ENCODE measurements at regions not wholly inside any gene's neighbourhood (a gene's known extent, or its start where the extent isn't known, plus 50 kb on each side); places are given as distances from the start of the nearest gene placed in this dataset.
"Not testable (repeated sequence)": the region's sequence is repeated elsewhere in the genome, so short reads cannot be mapped to it uniquely, and the experiment has no call there.

DNA sequence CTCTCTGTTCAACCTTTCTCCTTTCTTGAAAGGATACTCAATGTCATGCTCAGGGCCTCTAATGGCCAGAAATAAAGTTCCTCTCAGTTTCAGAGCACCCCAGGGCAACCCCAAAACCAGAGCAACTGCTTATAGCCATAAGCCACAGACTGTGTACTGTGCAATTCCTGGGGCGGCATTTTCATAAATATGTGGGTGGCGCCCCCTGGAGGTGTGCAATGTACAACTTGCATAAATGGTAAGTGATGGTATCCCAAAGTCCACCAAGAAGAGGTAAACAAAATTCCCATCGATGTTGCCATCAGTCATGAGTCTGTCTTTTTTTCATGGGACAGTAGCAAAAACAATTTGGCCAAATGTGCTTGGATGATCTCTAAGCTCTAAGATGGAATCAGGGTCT lies 108.4 kb upstream of the ROPN1B start:
- DNase-seq; FAIRE-seq; H3K9me3 ChIP-seq (ENCODE audit: control insufficient read depth in 2 of 3, insufficient read depth in 1 of 3, low read length in 3 of 3); H3K27me3 ChIP-seq (ENCODE audit: control insufficient read depth, insufficient read depth, low read length); intact Hi-C loops (cut with DNase I); H3K9ac ChIP-seq (ENCODE audit: low read length in 3 of 3); H3K4me3 ChIP-seq (ENCODE audit: low read length in 3 of 3); H3K36me3 ChIP-seq (ENCODE audit: control insufficient read depth in 2 of 3, insufficient read depth in 3 of 3, low read length in 3 of 3); H3K27ac ChIP-seq (ENCODE audit: low read depth in 2 of 2, low read length in 2 of 2); H3K4me1 ChIP-seq (ENCODE audit: control insufficient read depth in 2 of 3, insufficient read depth in 2 of 3, low read depth in 1 of 3, low read length in 3 of 3): not testable (repeated sequence)

DNA sequence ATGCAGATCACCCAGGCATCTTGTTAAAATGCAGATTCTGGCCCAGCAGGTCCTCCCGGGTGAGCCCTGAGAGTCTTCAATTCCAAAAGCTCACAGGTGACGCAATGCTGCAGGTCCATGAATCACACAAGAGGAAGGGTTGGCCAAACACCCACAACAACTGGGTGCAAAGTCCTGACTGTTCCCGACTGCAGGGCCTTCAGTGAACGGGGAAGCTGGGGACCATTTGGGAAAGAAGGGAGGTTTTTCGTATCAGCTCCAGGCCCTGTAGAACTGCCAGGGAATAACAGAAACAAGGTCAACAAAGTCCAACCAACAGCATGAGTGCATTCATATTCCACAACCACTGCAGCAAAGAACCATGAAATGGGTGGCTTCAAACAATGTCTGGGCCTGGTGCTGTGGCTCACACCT lies 106.1 kb upstream of the ROPN1B start:
- DNase-seq; H3K4me3 ChIP-seq (ENCODE audit: low read length in 3 of 3); H3K9me3 ChIP-seq (ENCODE audit: control insufficient read depth in 2 of 3, insufficient read depth in 1 of 3, low read length in 3 of 3); intact Hi-C loops (cut with DNase I); FAIRE-seq; H3K4me1 ChIP-seq (ENCODE audit: control insufficient read depth in 2 of 3, insufficient read depth in 2 of 3, low read depth in 1 of 3, low read length in 3 of 3); H3K9ac ChIP-seq (ENCODE audit: low read length in 3 of 3); H3K36me3 ChIP-seq (ENCODE audit: control insufficient read depth in 2 of 3, insufficient read depth in 3 of 3, low read length in 3 of 3); H3K27ac ChIP-seq (ENCODE audit: low read depth in 2 of 2, low read length in 2 of 2); H3K27me3 ChIP-seq (ENCODE audit: control insufficient read depth, insufficient read depth, low read length): not testable (repeated sequence)

DNA sequence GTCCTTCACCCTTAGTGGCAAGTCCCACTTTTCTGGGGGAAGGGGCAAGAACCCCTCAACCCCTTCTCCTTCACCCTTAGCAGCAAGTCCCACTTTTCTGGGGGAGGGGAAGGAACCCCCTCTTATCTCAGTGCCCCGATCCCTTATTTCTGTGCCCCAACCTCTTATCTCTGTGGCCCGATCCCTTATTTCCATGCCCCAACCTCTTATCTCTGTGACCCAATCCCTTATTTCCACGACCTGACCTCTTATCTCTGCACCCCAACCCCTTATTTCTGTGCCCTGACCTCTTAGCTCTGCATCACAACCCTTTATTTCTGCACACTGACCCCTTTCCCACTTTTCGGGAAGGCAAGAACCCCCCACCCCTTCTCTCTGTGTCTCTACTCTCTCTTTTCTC lies 104.4 kb upstream of the ROPN1B start:
- intact Hi-C loops (cut with DNase I); H3K27ac ChIP-seq (ENCODE audit: low read depth in 2 of 2, low read length in 2 of 2); H3K4me3 ChIP-seq (ENCODE audit: low read length in 3 of 3); H3K9me3 ChIP-seq (ENCODE audit: control insufficient read depth in 2 of 3, insufficient read depth in 1 of 3, low read length in 3 of 3); H3K4me1 ChIP-seq (ENCODE audit: control insufficient read depth in 2 of 3, insufficient read depth in 2 of 3, low read depth in 1 of 3, low read length in 3 of 3); H3K36me3 ChIP-seq (ENCODE audit: control insufficient read depth in 2 of 3, insufficient read depth in 3 of 3, low read length in 3 of 3); FAIRE-seq; H3K27me3 ChIP-seq (ENCODE audit: control insufficient read depth, insufficient read depth, low read length); H3K9ac ChIP-seq (ENCODE audit: low read length in 3 of 3); DNase-seq: not testable (repeated sequence)

DNA sequence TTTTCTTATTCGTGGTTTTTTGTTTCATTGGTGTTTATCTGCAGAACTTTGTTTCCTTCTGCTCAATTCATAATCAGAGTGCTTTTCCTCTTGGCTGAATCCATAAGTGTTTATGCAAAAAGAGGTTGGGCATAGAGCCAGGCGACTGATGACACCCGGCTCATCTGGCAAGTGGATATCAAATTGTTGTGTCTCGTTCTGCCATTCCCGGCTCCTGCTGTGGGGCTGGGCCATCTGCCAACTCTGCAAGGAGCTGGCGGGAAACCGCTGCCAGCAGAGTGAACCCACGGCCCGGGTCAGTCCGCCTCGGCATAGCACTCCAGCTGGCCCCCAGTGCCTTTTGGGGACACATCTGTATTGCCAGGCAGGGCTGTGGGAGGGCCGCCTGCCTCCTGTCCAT lies 83.0 kb upstream of the ROPN1B start:
- DNase-seq, result peak in 3 of 5 donors; percentile 10 to 85 (median 40)
- H3K4me1 ChIP-seq (ENCODE audit: control insufficient read depth in 2 of 3, insufficient read depth in 2 of 3, low read depth in 1 of 3, low read length in 3 of 3); intact Hi-C loops (cut with DNase I); FAIRE-seq; H3K9me3 ChIP-seq (ENCODE audit: control insufficient read depth in 2 of 3, insufficient read depth in 1 of 3, low read length in 3 of 3); H3K36me3 ChIP-seq (ENCODE audit: control insufficient read depth in 2 of 3, insufficient read depth in 3 of 3, low read length in 3 of 3); H3K9ac ChIP-seq (ENCODE audit: low read length in 3 of 3); H3K27me3 ChIP-seq (ENCODE audit: control insufficient read depth, insufficient read depth, low read length); H3K27ac ChIP-seq (ENCODE audit: low read depth in 2 of 2, low read length in 2 of 2); H3K4me3 ChIP-seq (ENCODE audit: low read length in 3 of 3): not testable (repeated sequence)

- H3K9me3 ChIP-seq (ENCODE audit: control insufficient read depth in 2 of 3, insufficient read depth in 1 of 3, low read length in 3 of 3); H3K36me3 ChIP-seq (ENCODE audit: control insufficient read depth in 2 of 3, insufficient read depth in 3 of 3, low read length in 3 of 3); H3K4me3 ChIP-seq (ENCODE audit: low read length in 3 of 3); DNase-seq; intact Hi-C loops (cut with DNase I); H3K27ac ChIP-seq (ENCODE audit: low read depth in 2 of 2, low read length in 2 of 2); H3K27me3 ChIP-seq (ENCODE audit: control insufficient read depth, insufficient read depth, low read length); H3K4me1 ChIP-seq (ENCODE audit: control insufficient read depth in 2 of 3, insufficient read depth in 2 of 3, low read depth in 1 of 3, low read length in 3 of 3); FAIRE-seq; H3K9ac ChIP-seq (ENCODE audit: low read length in 3 of 3): not testable (repeated sequence)
Measured at GRCh38 chr3:125899181-125899580, 69.8 kb upstream of the ROPN1B start.

DNA sequence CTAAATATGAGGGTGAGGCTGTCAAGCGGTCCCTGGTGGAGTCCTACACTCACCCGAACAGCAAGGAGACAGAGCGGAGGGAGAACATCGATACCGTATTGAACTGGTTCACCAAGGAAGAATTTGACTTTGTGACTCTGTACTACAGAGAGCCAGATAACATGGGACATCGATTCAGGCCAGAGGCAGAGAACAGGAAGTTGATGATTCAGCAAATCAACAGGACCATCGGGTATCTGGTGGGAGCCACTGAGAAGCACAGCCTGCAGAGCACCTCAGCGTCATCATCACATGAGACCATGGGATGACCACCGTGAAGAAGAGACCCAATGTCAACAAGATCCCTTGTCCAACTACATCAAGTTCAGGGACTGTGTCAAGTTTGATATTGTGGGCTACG lies 67.5 kb upstream of the ROPN1B start:
- H3K9ac ChIP-seq (ENCODE audit: low read length in 3 of 3); H3K27me3 ChIP-seq (ENCODE audit: control insufficient read depth, insufficient read depth, low read length); H3K27ac ChIP-seq (ENCODE audit: low read depth in 2 of 2, low read length in 2 of 2); H3K9me3 ChIP-seq (ENCODE audit: control insufficient read depth in 2 of 3, insufficient read depth in 1 of 3, low read length in 3 of 3); DNase-seq; intact Hi-C loops (cut with DNase I); FAIRE-seq; H3K4me3 ChIP-seq (ENCODE audit: low read length in 3 of 3); H3K4me1 ChIP-seq (ENCODE audit: control insufficient read depth in 2 of 3, insufficient read depth in 2 of 3, low read depth in 1 of 3, low read length in 3 of 3); H3K36me3 ChIP-seq (ENCODE audit: control insufficient read depth in 2 of 3, insufficient read depth in 3 of 3, low read length in 3 of 3): not testable (repeated sequence)

DNA sequence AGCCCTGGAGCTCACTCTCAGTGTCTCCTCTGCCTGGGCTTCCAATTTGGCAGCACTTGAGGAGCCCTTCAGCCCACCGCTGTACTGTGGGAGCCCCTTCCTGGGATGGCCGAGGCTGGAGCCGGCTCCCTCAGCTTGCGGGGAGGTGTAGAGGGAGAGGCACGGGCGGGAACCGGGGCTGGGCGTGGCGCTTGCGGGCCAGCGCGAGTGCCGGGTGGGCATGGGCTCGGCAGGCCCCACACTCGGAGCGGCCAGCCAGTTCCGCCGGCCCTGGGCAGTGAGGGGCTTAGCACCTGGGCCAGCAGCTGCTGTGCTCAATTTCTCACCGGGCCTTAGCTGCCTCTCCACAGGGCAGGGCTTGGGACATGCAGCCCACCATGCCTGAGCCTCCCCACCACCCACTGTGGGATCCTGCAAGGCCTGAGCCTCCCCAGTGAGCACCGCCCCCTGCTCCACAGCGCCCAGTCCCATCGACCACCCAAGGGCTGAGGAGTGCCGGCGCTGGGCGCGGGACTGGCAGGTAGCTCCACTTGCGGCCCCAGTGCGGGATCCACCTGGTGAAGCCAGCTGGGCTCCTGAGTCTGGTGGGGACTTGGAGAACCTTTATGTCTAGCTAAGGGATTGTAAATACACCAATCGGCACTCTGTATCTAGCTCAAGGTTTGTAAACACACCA lies 65.1 kb upstream of the ROPN1B start:
- DNase-seq; H3K4me3 ChIP-seq (ENCODE audit: low read length in 3 of 3); H3K4me1 ChIP-seq (ENCODE audit: control insufficient read depth in 2 of 3, insufficient read depth in 2 of 3, low read depth in 1 of 3, low read length in 3 of 3); intact Hi-C loops (cut with DNase I); H3K9me3 ChIP-seq (ENCODE audit: control insufficient read depth in 2 of 3, insufficient read depth in 1 of 3, low read length in 3 of 3); H3K27me3 ChIP-seq (ENCODE audit: control insufficient read depth, insufficient read depth, low read length); H3K36me3 ChIP-seq (ENCODE audit: control insufficient read depth in 2 of 3, insufficient read depth in 3 of 3, low read length in 3 of 3); FAIRE-seq; H3K27ac ChIP-seq (ENCODE audit: low read depth in 2 of 2, low read length in 2 of 2); H3K9ac ChIP-seq (ENCODE audit: low read length in 3 of 3): not testable (repeated sequence)

DNA sequence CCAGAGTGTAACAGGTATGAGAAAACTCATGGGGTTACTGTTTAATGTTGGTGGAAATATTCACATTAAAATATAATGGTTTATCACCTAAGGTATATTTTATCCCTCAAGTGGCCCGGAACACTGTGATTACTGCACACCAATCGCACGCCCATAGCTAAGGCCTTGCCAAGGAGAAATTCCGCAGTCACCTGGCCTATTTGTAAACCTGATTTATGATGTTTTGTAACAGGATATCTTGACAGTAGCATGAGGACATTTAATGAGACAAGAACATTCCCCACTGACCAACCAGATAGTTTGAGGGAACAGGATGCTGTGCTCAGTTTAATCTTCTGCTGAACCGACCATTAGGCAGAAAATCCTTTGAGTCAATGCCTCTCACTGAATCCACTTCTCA lies 61.7 kb upstream of the ROPN1B start:
- H3K9ac ChIP-seq (ENCODE audit: low read length in 3 of 3); H3K4me3 ChIP-seq (ENCODE audit: low read length in 3 of 3); H3K27ac ChIP-seq (ENCODE audit: low read depth in 2 of 2, low read length in 2 of 2); intact Hi-C loops (cut with DNase I); FAIRE-seq; H3K9me3 ChIP-seq (ENCODE audit: control insufficient read depth in 2 of 3, insufficient read depth in 1 of 3, low read length in 3 of 3); H3K4me1 ChIP-seq (ENCODE audit: control insufficient read depth in 2 of 3, insufficient read depth in 2 of 3, low read depth in 1 of 3, low read length in 3 of 3); H3K36me3 ChIP-seq (ENCODE audit: control insufficient read depth in 2 of 3, insufficient read depth in 3 of 3, low read length in 3 of 3); H3K27me3 ChIP-seq (ENCODE audit: control insufficient read depth, insufficient read depth, low read length): not testable (repeated sequence)
- DNase-seq, result peak in 2 of 5 donors; percentile 69 to 74
